H9 (cell line): ENCODE measurements at regions not wholly inside any gene's neighbourhood (a gene's known extent, or its start where the extent isn't known, plus 50 kb on each side); places are given as distances from the start of the nearest gene placed in this dataset.

ENCODE experiments used
- DNase-seq: peaks from one replicate; pipeline ENCODE4 v3.0.0-alpha.2; 2017
- H2AFZ ChIP-seq: one replicate; pipeline ENCODE4 v1.6.1; 2013; ENCODE audit warnings: mild to moderate bottlenecking, low read length, control low read depth, moderate library complexity
- H2AK5ac ChIP-seq: 2 replicates; pipeline ENCODE4 v1.6.1; 2013; ENCODE audit warnings: low read length, control low read depth, mixed read lengths; ENCODE audit not compliant: insufficient read length
- H2BK120ac ChIP-seq: one replicate; pipeline ENCODE4 v1.6.1; 2013; ENCODE audit warnings: low read depth, mild to moderate bottlenecking, low read length, control low read depth, inconsistent platforms; ENCODE audit not compliant: poor library complexity, severe bottlenecking
- H2BK12ac ChIP-seq: 2 replicates; pipeline ENCODE4 v1.6.1; 2013; ENCODE audit warnings: low read length, control low read depth, mixed read lengths, low read depth; ENCODE audit not compliant: insufficient read length
- H2BK15ac ChIP-seq: 2 replicates; pipeline ENCODE4 v1.6.1; 2013; ENCODE audit warnings: low read depth, low read length, control low read depth
- H2BK20ac ChIP-seq: one replicate; pipeline ENCODE4 v1.6.1; 2013; ENCODE audit warnings: low read depth, mild to moderate bottlenecking, low read length, control low read depth, inconsistent platforms; ENCODE audit not compliant: poor library complexity, severe bottlenecking
- H2BK5ac ChIP-seq: 2 replicates; pipeline ENCODE4 v1.6.1; 2013; ENCODE audit warnings: low read length, control low read depth, mixed read lengths; ENCODE audit not compliant: insufficient read length
- H3K14ac ChIP-seq: 2 replicates; pipeline ENCODE4 v1.6.1; 2013; ENCODE audit warnings: low read length, control low read depth; ENCODE audit not compliant: insufficient read depth
- H3K18ac ChIP-seq: 2 replicates; pipeline ENCODE4 v1.6.1; 2013; ENCODE audit warnings: low read depth, mild to moderate bottlenecking, mixed read lengths, low read length, control low read depth; ENCODE audit not compliant: insufficient read length
- H3K23ac ChIP-seq: 2 replicates; pipeline ENCODE4 v1.6.1; 2013; ENCODE audit warnings: low read length, control low read depth, mixed read lengths, low read depth; ENCODE audit not compliant: insufficient read length
- H3K23me2 ChIP-seq: 2 replicates; pipeline ENCODE4 v1.6.1; 2013; ENCODE audit warnings: low read depth, mild to moderate bottlenecking, mixed read lengths, low read length, control low read depth; ENCODE audit not compliant: insufficient read length, poor library complexity, severe bottlenecking
- H3K27ac ChIP-seq: 2 replicates; pipeline ENCODE4 v1.5.1; 2013; ENCODE audit warnings: low read length, control low read depth, mixed read lengths, low read depth; ENCODE audit not compliant: insufficient read length
- H3K27me3 ChIP-seq: 2 replicates; pipeline ENCODE4 v1.6.1; 2013; ENCODE audit warnings: low read length, control low read depth, inconsistent platforms; ENCODE audit not compliant: insufficient read depth
- H3K4ac ChIP-seq: 2 replicates; pipeline ENCODE4 v1.6.1; 2013; ENCODE audit warnings: low read depth, mild to moderate bottlenecking, control low read depth, inconsistent platforms, low read length, moderate library complexity
- H3K4me1 ChIP-seq: 2 replicates; pipeline ENCODE4 v1.6.1; 2013; ENCODE audit warnings: low read length, control low read depth, inconsistent platforms; ENCODE audit not compliant: insufficient read depth
- H3K4me2 ChIP-seq: 2 replicates; pipeline ENCODE4 v1.6.1; 2013; ENCODE audit warnings: low read length, control low read depth, mixed read lengths; ENCODE audit not compliant: insufficient read length, insufficient read depth
- H3K56ac ChIP-seq: 2 replicates; pipeline ENCODE4 v1.6.1; 2013; ENCODE audit warnings: low read depth, mild to moderate bottlenecking, mixed read lengths, low read length, control low read depth; ENCODE audit not compliant: insufficient read length
- H3K79me1 ChIP-seq: 2 replicates; pipeline ENCODE4 v1.6.1; 2013; ENCODE audit warnings: low read depth, mild to moderate bottlenecking, moderate library complexity, low read length, control low read depth, inconsistent platforms; ENCODE audit not compliant: insufficient read depth, poor library complexity, severe bottlenecking
- H3K79me2 ChIP-seq: 2 replicates; pipeline ENCODE4 v1.6.1; 2013; ENCODE audit warnings: low read length, control low read depth, inconsistent platforms; ENCODE audit not compliant: insufficient read depth
- H3K9ac ChIP-seq: 2 replicates; pipeline ENCODE4 v1.6.1; 2013; ENCODE audit warnings: low read length, control low read depth, mixed read lengths; ENCODE audit not compliant: insufficient read length; ENCODE audit errors: extremely low read depth
- H3K9me3 ChIP-seq: one replicate; pipeline ENCODE4 v1.6.1; 2013; ENCODE audit warnings: low read depth, low read length, inconsistent platforms; ENCODE audit not compliant: control insufficient read depth
- H3T11ph ChIP-seq: one replicate; pipeline ENCODE4 v1.6.1; 2013; ENCODE audit warnings: mild to moderate bottlenecking, low read length, control low read depth, inconsistent platforms
- H4K20me1 ChIP-seq: one replicate; pipeline ENCODE4 v1.6.1; 2013; ENCODE audit not compliant: control insufficient read depth, insufficient read length, insufficient read depth
- H4K5ac ChIP-seq: 2 replicates; pipeline ENCODE4 v1.6.1; 2013; ENCODE audit warnings: low read depth, mild to moderate bottlenecking, mixed read lengths, low read length, control low read depth; ENCODE audit not compliant: insufficient read length
- H4K8ac ChIP-seq: replicated peaks from 2 replicates; pipeline ENCODE4 v1.6.1; 2013; ENCODE audit warnings: low read length, control low read depth, mixed read lengths, low read depth; ENCODE audit not compliant: insufficient read length
- H4K91ac ChIP-seq: 2 replicates; pipeline ENCODE4 v1.6.1; 2013; ENCODE audit warnings: low read depth, mild to moderate bottlenecking, moderate library complexity, mixed read lengths, low read length, control low read depth; ENCODE audit not compliant: insufficient read length
- H3K27ac Mint-ChIP-seq, 3 experiments: 2 replicates in 2 of 3; 3 replicates in 1 of 3; pipeline ENCODE4 v1.8.0; 2020 to 2021; ENCODE audit warnings: mixed read lengths in 3 of 3, mild to moderate bottlenecking in 1 of 3, moderate library complexity in 1 of 3
- H3K27me3 Mint-ChIP-seq: 2 replicates; pipeline ENCODE4 v1.8.0; 2021; ENCODE audit warnings: low read depth, mild to moderate bottlenecking, moderate library complexity, mixed read lengths
- H3K36me3 Mint-ChIP-seq, 3 experiments: 2 replicates in 2 of 3; 3 replicates in 1 of 3; pipeline ENCODE4 v1.8.0; 2020 to 2021; ENCODE audit warnings: low read depth in 3 of 3, mixed read lengths in 3 of 3; ENCODE audit not compliant: insufficient read depth in 1 of 3
- H3K4me1 Mint-ChIP-seq, 2 experiments: 2 replicates each; pipeline ENCODE4 v1.8.0; 2020; ENCODE audit warnings: mixed read lengths in 2 of 2
- H3K4me3 Mint-ChIP-seq, 2 experiments: 2 replicates in 1 of 2; 3 replicates in 1 of 2; pipeline ENCODE4 v1.8.0; 2020 to 2021; ENCODE audit warnings: mild to moderate bottlenecking in 2 of 2, mixed read lengths in 2 of 2, moderate library complexity in 1 of 2
- H3K9me3 Mint-ChIP-seq, 2 experiments: 2 replicates in 1 of 2; 3 replicates in 1 of 2; pipeline ENCODE4 v1.8.0; 2020; ENCODE audit warnings: mild to moderate bottlenecking in 2 of 2, mixed read lengths in 2 of 2, moderate library complexity in 1 of 2
- CTCF ChIP-seq: fragments of 200-600 bp; sonication (generic); conservative IDR thresholded peaks from 3 replicates; pipeline ENCODE4 v1.8.0; 2021; ENCODE audit warnings: antibody characterized with exemption, mild to moderate bottlenecking
- WGBS: extraction: QIAGEN DNeasy Blood & Tissue Kit; methylation state at CpG from one replicate; pipeline ENCODE4 v1.1.7; 2013; ENCODE audit warnings: missing lambda C conversion rate, low lambda C conversion rate, mixed read lengths; ENCODE audit not compliant: insufficient read length; ENCODE audit errors: extremely low coverage; 5-methylcytosine and 5-hydroxymethylcytosine counted together

- no peaks in the 10 kb centered on the region for H3K27me3 ChIP-seq
- H3K79me1 ChIP-seq = no peaks in the 10 kb centered on the region
- no peaks in the 10 kb centered on the region for H3K36me3 Mint-ChIP-seq
- no peak overlapping the region for H3K14ac ChIP-seq
- H2BK120ac ChIP-seq = no peak overlapping the region
- H3K79me2 ChIP-seq = no peaks in the 10 kb centered on the region
- H3K4me2 ChIP-seq = no peak overlapping the region
- H3K23me2 ChIP-seq = no peaks in the 10 kb centered on the region
- H3K27ac ChIP-seq = no peak overlapping the region
- H3K18ac ChIP-seq = no peak overlapping the region
- H2BK5ac ChIP-seq = no peak overlapping the region
- H4K20me1 ChIP-seq = no peaks in the 10 kb centered on the region
- no CpG with 5 or more reads among the region's 2 CpGs for WGBS
- H3K4me1 Mint-ChIP-seq = peaks cover 0 to 3% of the 10 kb centered on the region in 2 experiments; a peak in 1 of 4 replicates
- no peak overlapping the region for H3T11ph ChIP-seq
- no peak overlapping the region for H2AFZ ChIP-seq
- no peaks in the 10 kb centered on the region for H3K4me1 ChIP-seq
- H3K9ac ChIP-seq = no peak overlapping the region
- H4K8ac ChIP-seq = no peak overlapping the region
- no peaks in the 10 kb centered on the region for H3K9me3 Mint-ChIP-seq
- no peak overlapping the region for H2AK5ac ChIP-seq
- no peak overlapping the region for H2BK12ac ChIP-seq
- no peak overlapping the region for H2BK20ac ChIP-seq
- H3K4me3 Mint-ChIP-seq = no peak overlapping the region
- H3K56ac ChIP-seq = no peak overlapping the region
- no peak overlapping the region for H3K23ac ChIP-seq
- H3K27ac Mint-ChIP-seq = no peak overlapping the region
- no peak for DNase-seq
- no peak overlapping the region for H4K91ac ChIP-seq
- no peak overlapping the region for H2BK15ac ChIP-seq
- no peak overlapping the region for H3K4ac ChIP-seq
- no peaks in the 10 kb centered on the region for H3K9me3 ChIP-seq
- TF ChIP-seq CTCF = no peak
- H3K27me3 Mint-ChIP-seq = peaks cover 2% of the 10 kb centered on the region
- H4K5ac ChIP-seq = no peak overlapping the region
These were observed 65.2 kb upstream of the IFNLR1 start for GRCh38 chr1:24252185-24252780.
